ENCODE measurements at regions not wholly inside any gene's neighbourhood (a gene's known extent, or its start where the extent isn't known, plus 50 kb on each side); places are given as distances from the start of the nearest gene placed in this dataset.

GRCh38 chr4:31998807-31999206 lies 1278.6 kb downstream of the PCDH7 start:
- TF ChIP-seq POLR2AphosphoS5 (IDR thresholded peaks at IDR 0.05; ENCODE audit: low read depth, low read length) (no peak), POLR2A (IDR thresholded peaks at IDR 0.05; ENCODE audit: low read depth, low read length) (no peak)
